ENCODE measurements at regions not wholly inside any gene's neighbourhood (a gene's known extent, or its start where the extent isn't known, plus 50 kb on each side); places are given as distances from the start of the nearest gene placed in this dataset.

DNA sequence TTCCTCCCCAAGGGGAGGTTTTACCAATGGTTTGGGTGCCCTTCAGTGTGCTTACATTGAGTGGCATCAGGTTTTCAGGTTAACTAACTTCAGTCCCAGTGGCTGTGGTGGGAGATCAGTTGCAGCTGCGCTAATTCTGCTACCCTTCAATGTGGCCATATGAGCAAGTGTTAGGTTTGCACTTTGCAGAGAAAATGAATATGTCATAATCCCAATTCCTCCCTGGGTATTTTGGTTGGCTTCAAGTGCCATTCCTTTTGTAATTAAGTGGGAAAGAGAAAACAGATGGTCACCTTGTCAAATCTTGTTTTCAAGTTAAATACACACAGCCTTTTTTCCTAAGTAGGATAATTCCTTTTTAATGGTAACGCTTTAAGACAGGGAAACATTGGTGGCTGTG lies 236.2 kb downstream of the TLE4 start:
- intact Hi-C loops (cut with DNase I), result no loop called here
- Histone ChIP-seq H3K4me1 (peaks cover 0 to 21% (median 0%) of the 10 kb centered on the region in 12 donors), H3K4me3 (no peak overlapping the region), H3K27ac (no peak overlapping the region), H3K36me3 (no peaks in the 10 kb centered on the region), H3K27me3 (no peaks in the 10 kb centered on the region), H3K9me3 (no peaks in the 10 kb centered on the region)
- DNase-seq, result no peak
- TF ChIP-seq, protein P1, sequence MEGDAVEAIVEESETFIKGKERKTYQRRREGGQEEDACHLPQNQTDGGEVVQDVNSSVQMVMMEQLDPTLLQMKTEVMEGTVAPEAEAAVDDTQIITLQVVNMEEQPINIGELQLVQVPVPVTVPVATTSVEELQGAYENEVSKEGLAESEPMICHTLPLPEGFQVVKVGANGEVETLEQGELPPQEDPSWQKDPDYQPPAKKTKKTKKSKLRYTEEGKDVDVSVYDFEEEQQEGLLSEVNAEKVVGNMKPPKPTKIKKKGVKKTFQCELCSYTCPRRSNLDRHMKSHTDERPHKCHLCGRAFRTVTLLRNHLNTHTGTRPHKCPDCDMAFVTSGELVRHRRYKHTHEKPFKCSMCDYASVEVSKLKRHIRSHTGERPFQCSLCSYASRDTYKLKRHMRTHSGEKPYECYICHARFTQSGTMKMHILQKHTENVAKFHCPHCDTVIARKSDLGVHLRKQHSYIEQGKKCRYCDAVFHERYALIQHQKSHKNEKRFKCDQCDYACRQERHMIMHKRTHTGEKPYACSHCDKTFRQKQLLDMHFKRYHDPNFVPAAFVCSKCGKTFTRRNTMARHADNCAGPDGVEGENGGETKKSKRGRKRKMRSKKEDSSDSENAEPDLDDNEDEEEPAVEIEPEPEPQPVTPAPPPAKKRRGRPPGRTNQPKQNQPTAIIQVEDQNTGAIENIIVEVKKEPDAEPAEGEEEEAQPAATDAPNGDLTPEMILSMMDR (IDR thresholded peaks at IDR 0.05), result no peak
- no peak for TF ChIP-seq POLR2A (IDR thresholded peaks at IDR 0.05)
- WGBS, 4 donors, result 66 to 90% (median 71%) methylated on average over 2 of the region's 2 CpGs
- ATAC-seq, result no peak

DNA sequence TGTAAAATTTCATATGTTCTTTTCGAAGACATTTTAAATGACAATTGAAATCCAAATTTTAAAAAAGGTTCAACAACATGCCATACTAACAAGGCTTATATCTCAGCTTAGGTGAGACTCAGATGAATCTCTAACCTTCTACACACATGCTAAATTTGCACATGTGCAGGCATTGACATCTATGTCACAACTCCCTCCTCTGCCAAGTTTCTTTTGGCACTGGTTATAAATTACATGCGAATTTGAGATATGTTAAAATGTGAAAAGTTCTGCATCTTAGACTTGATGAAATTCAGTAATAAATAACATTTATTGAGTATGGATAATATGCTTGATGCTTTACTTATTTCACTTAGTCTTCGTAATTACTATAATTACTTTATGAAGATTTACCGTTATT lies 234.3 kb downstream of the TLE4 start:
- H3K27me3 ChIP-seq, result no peaks in the 10 kb centered on the region
- H3K4me3 ChIP-seq, result no peak overlapping the region
- 76 to 81% (median 77%) methylated on average over 4 of the region's 4 CpGs for WGBS, 4 donors
- intact Hi-C loops (cut with DNase I), result no loop called here
- TF ChIP-seq POLR2A (IDR thresholded peaks at IDR 0.05), result no peak
- no peak overlapping the region for H3K27ac ChIP-seq
- no peaks in the 10 kb centered on the region for H3K9me3 ChIP-seq
- no peaks in the 10 kb centered on the region for H3K36me3 ChIP-seq
- no peak for DNase-seq
- ATAC-seq, result no peak
- peaks cover 0 to 18% (median 0%) of the 10 kb centered on the region in 12 donors for H3K4me1 ChIP-seq

DNA sequence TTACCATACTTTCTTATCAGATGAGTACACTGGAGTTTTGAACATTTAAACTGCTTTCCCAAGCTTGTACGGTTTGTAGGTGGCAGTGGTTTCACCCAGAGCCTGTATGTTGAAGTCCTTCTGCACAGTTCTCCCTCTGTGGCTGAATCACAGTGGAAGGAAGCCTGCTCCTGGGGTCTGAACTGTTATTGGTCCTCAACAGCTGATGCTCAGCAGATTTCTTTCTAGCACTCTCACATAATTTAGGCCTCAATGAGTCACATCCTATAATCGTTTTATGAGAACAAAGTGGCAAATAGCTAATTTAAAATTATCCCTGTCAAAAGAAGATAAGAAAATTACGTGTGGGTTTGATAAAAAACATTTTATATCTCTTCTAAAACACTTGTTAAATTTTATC lies 229.7 kb downstream of the TLE4 start:
- WGBS, 4 donors, result 52 to 58% (median 55%) methylated on average over 3 of the region's 3 CpGs
- H3K27ac ChIP-seq, result no peak overlapping the region
- intact Hi-C loops (cut with DNase I), result loop anchor here in 1 of 10 donors (5.0 kb wide), 1 partner anchor 229 kb away; the partner anchor contains the start of gene TLE4
- no peak for DNase-seq
- H3K9me3 ChIP-seq, result no peaks in the 10 kb centered on the region
- H3K4me3 ChIP-seq, result no peak overlapping the region
- TF ChIP-seq, protein P1 (IDR thresholded peaks at IDR 0.05), result no peak
- TF ChIP-seq POLR2A (IDR thresholded peaks at IDR 0.05), result no peak
- no peaks in the 10 kb centered on the region for H3K27me3 ChIP-seq
- H3K4me1 ChIP-seq, result peaks cover 0 to 17% (median 4%) of the 10 kb centered on the region in 12 donors
- H3K36me3 ChIP-seq, result no peaks in the 10 kb centered on the region
- ATAC-seq, result no peak

DNA sequence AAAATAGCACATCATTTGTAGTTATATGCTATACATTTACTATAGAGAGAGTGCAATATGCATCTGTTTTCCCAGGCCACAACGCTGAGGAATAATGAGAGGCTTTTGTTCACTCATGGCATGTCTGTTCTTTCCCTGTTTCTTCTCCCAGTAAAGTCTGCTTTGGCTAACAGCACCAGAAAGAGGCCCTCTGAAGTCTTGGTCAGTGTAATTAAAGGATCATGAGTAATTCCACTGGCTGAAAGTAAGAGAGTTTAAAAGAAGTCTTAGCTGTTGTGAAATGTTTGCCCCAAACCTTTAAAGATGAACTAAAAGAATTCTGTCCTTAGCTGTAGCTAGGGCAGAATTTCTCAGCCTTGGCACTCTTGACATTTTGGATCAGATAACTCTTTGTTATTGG lies 228.8 kb downstream of the TLE4 start:
- intact Hi-C loops (cut with DNase I), result loop anchor here in 1 of 10 donors (5.0 kb wide), 1 partner anchor 228 kb away; the partner anchor contains the start of gene TLE4
- ATAC-seq, result peak in 1 of 4 donors; percentile 25

More for the DNA sequence above, 228.8 kb downstream of the TLE4 start:
- TF ChIP-seq, protein P1 (IDR thresholded peaks at IDR 0.05), result no peak
- no peak for TF ChIP-seq POLR2A (IDR thresholded peaks at IDR 0.05)
- H3K4me3 ChIP-seq, result no peak overlapping the region
- DNase-seq, result no peak
- H3K9me3 ChIP-seq, result no peaks in the 10 kb centered on the region
- H3K27ac ChIP-seq, result no peak overlapping the region
- H3K36me3 ChIP-seq, result no peaks in the 10 kb centered on the region
- 72 to 88% (median 81%) methylated on average over 1 of the region's 1 CpG for WGBS, 4 donors
- H3K27me3 ChIP-seq, result no peaks in the 10 kb centered on the region
- peaks cover 0 to 17% (median 4%) of the 10 kb centered on the region in 12 donors for H3K4me1 ChIP-seq
